Adrenal gland (tissue), 9 donors: ENCODE measurements at regions not wholly inside any gene's neighbourhood (a gene's known extent, or its start where the extent isn't known, plus 50 kb on each side); places are given as distances from the start of the nearest gene placed in this dataset.

Source experiments
- DNase-seq, 7 donors: peaks; one replicate each; pipeline ENCODE4 v3.0.0-alpha.2; 2019 to 2020
- H3K27ac ChIP-seq, 5 donors: fragments of 200-600 bp; sonication (generic) in 4 of 5; 1 replicate in 3 of 5; 2 replicates in 2 of 5; pipeline versions ENCODE4 v1.5.1 to v1.8.0; 2016 to 2020; ENCODE audit warnings: mild to moderate bottlenecking in 1 of 5
- H3K27me3 ChIP-seq: fragments of 200-600 bp; 2 replicates; pipeline ENCODE4 v1.8.0; 2021
- H3K36me3 ChIP-seq, 2 donors: fragments of 200-600 bp; replicated peaks in 1 of 2; 1 replicate in 1 of 2; 2 replicates in 1 of 2; pipeline versions ENCODE4 v1.5.1 to v1.8.0; 2018 to 2022
- H3K4me1 ChIP-seq, 2 donors: fragments of 200-600 bp; replicated peaks in 1 of 2; 1 replicate in 1 of 2; 2 replicates in 1 of 2; pipeline versions ENCODE4 v1.5.1 to v1.8.0; 2018 to 2021
- H3K4me3 ChIP-seq, 4 donors: fragments of 200-600 bp; sonication (generic) in 3 of 4; one replicate each; pipeline ENCODE4 v1.5.1; 2016 to 2018
- H3K9me3 ChIP-seq, 3 donors: fragments of 200-600 bp; sonication (generic) in 1 of 3; replicated peaks in 1 of 3; 1 replicate in 2 of 3; 2 replicates in 1 of 3; pipeline versions ENCODE4 v1.5.1 to v1.8.0; 2016 to 2021
- CTCF ChIP-seq, 6 experiments: fragments of 450-650 bp in 4 of 6; fragments of 200-600 bp in 2 of 6; sonication (generic) in 1 of 6; IDR thresholded peaks; 1 replicate in 5 of 6; 2 replicates in 1 of 6; pipeline versions ENCODE4 v1.5.1 to v1.8.0; 2016 to 2021; ENCODE audit warnings: antibody characterized with exemption in 6 of 6, mild to moderate bottlenecking in 2 of 6, moderate library complexity in 1 of 6
- POLR2A ChIP-seq, 2 donors: fragments of 450-650 bp; IDR thresholded peaks; one replicate each; pipeline ENCODE4 v1.6.1; 2017; ENCODE audit warnings: antibody characterized with exemption in 2 of 2, mild to moderate bottlenecking in 2 of 2, moderate library complexity in 1 of 2
- WGBS, 4 donors: extraction: QIAGEN DNeasy Blood & Tissue Kit in 2 of 4; methylation state at CpG; one replicate each; pipeline versions ENCODE4 v1.1.5 to v1.1.7; 2013 to 2017; 5-methylcytosine and 5-hydroxymethylcytosine counted together
- intact Hi-C, 2 donors: fragments of 100-400 bp; cut with DNase I; formaldehyde crosslinking; loops; one replicate each; pipeline versions ENCODE4 v1.14.1 to v1.15.0; 2022 to 2023
- donor health status: healthy with polysubstance abuse.
- donor health status: Bipolar disorder and iron deficiency.
- donor health status: DM: yes; HTN: yes; CAD: no.
- donor health status: DM: no; HTN: no; CAD: no.
- donor health status: DM: no; HTN: no; CAD: no.

- Histone ChIP-seq H3K9me3 (no peaks in the 10 kb centered on the region), H3K4me3 (no peak overlapping the region), H3K27ac (no peak overlapping the region), H3K36me3 (no peaks in the 10 kb centered on the region), H3K4me1 (no peaks in the 10 kb centered on the region), H3K27me3 (no peaks in the 10 kb centered on the region)
- intact Hi-C loops = no loop called here
- 58 to 77% (median 64%) methylated on average over 2 of the region's 2 CpGs for WGBS, 4 donors
- TF ChIP-seq CTCF (IDR thresholded peaks at IDR 0.05) (no peak), POLR2A (IDR thresholded peaks at IDR 0.05) (no peak)
- no peak for DNase-seq
Measured at GRCh38 chr18:73626221-73626620, 521.4 kb downstream of the FBXO15 start.

- Histone ChIP-seq H3K27me3 (no peaks in the 10 kb centered on the region), H3K36me3 (no peaks in the 10 kb centered on the region), H3K4me3 (no peak overlapping the region), H3K4me1 (no peaks in the 10 kb centered on the region), H3K27ac (no peak overlapping the region), H3K9me3 (no peaks in the 10 kb centered on the region)
- intact Hi-C loops = no loop called here
- DNase-seq = no peak
- TF ChIP-seq POLR2A (IDR thresholded peaks at IDR 0.05) = no peak
- TF ChIP-seq CTCF (IDR thresholded peaks at IDR 0.05) = no peak
- WGBS, 4 donors = 33 to 61% (median 50%) methylated on average over 1 of the region's 1 CpG
Measured at GRCh38 chr18:73621091-73621490, 526.5 kb downstream of the FBXO15 start.

- Histone ChIP-seq H3K27me3 (no peaks in the 10 kb centered on the region), H3K9me3 (no peaks in the 10 kb centered on the region), H3K27ac (no peak overlapping the region), H3K4me1 (no peaks in the 10 kb centered on the region), H3K36me3 (no peaks in the 10 kb centered on the region), H3K4me3 (no peak overlapping the region)
- DNase-seq = no peak
- no peak for TF ChIP-seq POLR2A (IDR thresholded peaks at IDR 0.05)
- TF ChIP-seq CTCF (IDR thresholded peaks at IDR 0.05) = no peak
- intact Hi-C loops = no loop called here
Measured at GRCh38 chr18:73617981-73618380, 529.7 kb downstream of the FBXO15 start.

- no peak for DNase-seq
- intact Hi-C loops = no loop called here
- Histone ChIP-seq H3K27me3 (no peaks in the 10 kb centered on the region), H3K4me3 (no peak overlapping the region), H3K9me3 (no peaks in the 10 kb centered on the region), H3K4me1 (no peaks in the 10 kb centered on the region), H3K27ac (no peak overlapping the region), H3K36me3 (no peaks in the 10 kb centered on the region)
- TF ChIP-seq POLR2A (IDR thresholded peaks at IDR 0.05) (no peak), CTCF (IDR thresholded peaks at IDR 0.05) (no peak)
- 51 to 88% (median 68%) methylated on average over 3 of the region's 3 CpGs for WGBS, 4 donors
Measured at GRCh38 chr18:73615506-73615905, 532.1 kb downstream of the FBXO15 start.
